Fibroblast of villous mesenchyme (primary cell): ENCODE measurements at regions not wholly inside any gene's neighbourhood (a gene's known extent, or its start where the extent isn't known, plus 50 kb on each side); places are given as distances from the start of the nearest gene placed in this dataset.

Experiments
- DNase-seq: peaks from one replicate; pipeline ENCODE4 v3.0.0-alpha.2; 2010; ENCODE audit warnings: low read depth
- H3K4me3 ChIP-seq: 2 replicates; pipeline ENCODE4 v1.5.1; 2011; ENCODE audit warnings: low read depth, mild to moderate bottlenecking, low read length
- CTCF ChIP-seq: IDR thresholded peaks from 2 replicates; pipeline ENCODE4 v1.5.1; 2012; ENCODE audit warnings: low read depth, mild to moderate bottlenecking, low read length; ENCODE audit not compliant: insufficient read depth

- no peak overlapping the region for H3K4me3 ChIP-seq
- TF ChIP-seq CTCF = no peak
- no peak for DNase-seq
These were observed 94.4 kb upstream of the XPO1 start for GRCh38 chr2:61632276-61633169.

- H3K4me3 ChIP-seq = no peak overlapping the region
- no peak for TF ChIP-seq CTCF
- no peak for DNase-seq
These were observed 93.2 kb upstream of the XPO1 start for GRCh38 chr2:61631321-61631720.

GRCh38 chr2:61626827-61627226 is 88.7 kb upstream of the XPO1 start:
- no peak for DNase-seq
- no peak overlapping the region for H3K4me3 ChIP-seq
- no peak for TF ChIP-seq CTCF

- H3K4me3 ChIP-seq = no peak overlapping the region
- DNase-seq = no peak
- TF ChIP-seq CTCF = no peak
These were observed 85.6 kb upstream of the XPO1 start for GRCh38 chr2:61623747-61624146.

- DNase-seq = peak; percentile 83
- no peak for TF ChIP-seq CTCF
- H3K4me3 ChIP-seq = no peak overlapping the region
These were observed 82.3 kb upstream of the XPO1 start for GRCh38 chr2:61620244-61621159.

- TF ChIP-seq CTCF = no peak
- no peak for DNase-seq
- no peak overlapping the region for H3K4me3 ChIP-seq
These were observed 81.4 kb upstream of the XPO1 start for GRCh38 chr2:61619561-61619960.
